Activated naive CD8-positive, alpha-beta T cell treated with anti-CD3 and anti-CD28 coated beads, Interleukin-2, amount 50 U/mL, for 24 hours (primary cell): ENCODE measurements at regions not wholly inside any gene's neighbourhood (a gene's known extent, or its start where the extent isn't known, plus 50 kb on each side); places are given as distances from the start of the nearest gene placed in this dataset.
A peak's percentile ranks its signal among the peaks of the same experiment; 100 is the strongest.

Source experiments
- ATAC-seq: fragments of 150-1000 bp; cut with Tn5 transposase; one replicate; pipeline ENCODE4 v1.10.0; 2021
- DNase-seq: peaks from one replicate; pipeline ENCODE4 v3.0.0; 2021
- H3K27ac Mint-ChIP-seq: one replicate; pipeline ENCODE4 v1.8.0; 2021; ENCODE audit warnings: mild to moderate bottlenecking, mixed read lengths
- H3K27me3 Mint-ChIP-seq: one replicate; pipeline ENCODE4 v1.8.0; 2021; ENCODE audit warnings: mixed read lengths
- H3K36me3 Mint-ChIP-seq: one replicate; pipeline ENCODE4 v1.8.0; 2021; ENCODE audit warnings: low read depth, mixed read lengths
- H3K4me1 Mint-ChIP-seq: one replicate; pipeline ENCODE4 v1.8.0; 2021; ENCODE audit warnings: mixed read lengths
- H3K4me3 Mint-ChIP-seq: one replicate; pipeline ENCODE4 v1.8.0; 2021; ENCODE audit warnings: mild to moderate bottlenecking, moderate library complexity, mixed read lengths
- H3K9me3 Mint-ChIP-seq: one replicate; pipeline ENCODE4 v1.8.0; 2021; ENCODE audit warnings: mixed read lengths

GRCh38 chr1:200333329-200333728, 76.5 kb downstream of the ZNF281 start:
- DNase-seq (no peak), ATAC-seq (no peak)
- peaks cover 25% of the 10 kb centered on the region for H3K4me1 Mint-ChIP-seq
- no peaks in the 10 kb centered on the region for H3K27me3 Mint-ChIP-seq
- no peak overlapping the region for H3K27ac Mint-ChIP-seq
- no peaks in the 10 kb centered on the region for H3K36me3 Mint-ChIP-seq
- no peaks in the 10 kb centered on the region for H3K9me3 Mint-ChIP-seq
- no peak overlapping the region for H3K4me3 Mint-ChIP-seq

- no peak overlapping the region for H3K4me3 Mint-ChIP-seq
- H3K27me3 Mint-ChIP-seq: no peaks in the 10 kb centered on the region
- no peaks in the 10 kb centered on the region for H3K36me3 Mint-ChIP-seq
- ATAC-seq: no peak
- H3K27ac Mint-ChIP-seq: no peak overlapping the region
- DNase-seq: no peak
- no peaks in the 10 kb centered on the region for H3K9me3 Mint-ChIP-seq
- H3K4me1 Mint-ChIP-seq: peaks cover 19% of the 10 kb centered on the region
Observed at GRCh38 chr1:200332716-200333115, 77.1 kb downstream of the ZNF281 start.

- Mint-ChIP-seq H3K36me3 (no peaks in the 10 kb centered on the region), H3K4me3 (no peak overlapping the region), H3K9me3 (no peaks in the 10 kb centered on the region), H3K27me3 (peaks cover 2% of the 10 kb centered on the region), H3K27ac (no peak overlapping the region), H3K4me1 (peaks cover 6% of the 10 kb centered on the region)
- ATAC-seq: no peak
- DNase-seq: no peak
Observed at GRCh38 chr1:200330741-200331428, 79.0 kb downstream of the ZNF281 start.

- H3K27ac Mint-ChIP-seq: no peak overlapping the region
- no peaks in the 10 kb centered on the region for H3K9me3 Mint-ChIP-seq
- H3K4me3 Mint-ChIP-seq: no peak overlapping the region
- DNase-seq: no peak
- no peak for ATAC-seq
- H3K36me3 Mint-ChIP-seq: no peaks in the 10 kb centered on the region
- peaks cover 2% of the 10 kb centered on the region for H3K27me3 Mint-ChIP-seq
- no peaks in the 10 kb centered on the region for H3K4me1 Mint-ChIP-seq
Observed at GRCh38 chr1:200329208-200329882, 80.5 kb downstream of the ZNF281 start.

- no peak overlapping the region for H3K27ac Mint-ChIP-seq
- H3K4me3 Mint-ChIP-seq: no peak overlapping the region
- H3K9me3 Mint-ChIP-seq: no peaks in the 10 kb centered on the region
- no peaks in the 10 kb centered on the region for H3K4me1 Mint-ChIP-seq
- DNase-seq (no peak), ATAC-seq (no peak)
- H3K27me3 Mint-ChIP-seq: peaks cover 2% of the 10 kb centered on the region
- no peaks in the 10 kb centered on the region for H3K36me3 Mint-ChIP-seq
Observed at GRCh38 chr1:200328379-200328778, 81.5 kb downstream of the ZNF281 start.

GRCh38 chr1:200323856-200324400, 85.9 kb downstream of the ZNF281 start:
- Mint-ChIP-seq H3K4me3 (no peak overlapping the region), H3K27me3 (peaks cover 2% of the 10 kb centered on the region), H3K9me3 (no peaks in the 10 kb centered on the region), H3K4me1 (no peaks in the 10 kb centered on the region), H3K27ac (no peak overlapping the region), H3K36me3 (no peaks in the 10 kb centered on the region)
- DNase-seq: no peak
- ATAC-seq: no peak

- Mint-ChIP-seq H3K4me3 (no peak overlapping the region), H3K9me3 (no peaks in the 10 kb centered on the region), H3K36me3 (no peaks in the 10 kb centered on the region), H3K27me3 (peaks cover 8% of the 10 kb centered on the region), H3K4me1 (no peaks in the 10 kb centered on the region), H3K27ac (no peak overlapping the region)
- DNase-seq (no peak), ATAC-seq (no peak)
Observed at GRCh38 chr1:200319148-200319547, 90.7 kb downstream of the ZNF281 start.

GRCh38 chr1:200317236-200317635, 92.6 kb downstream of the ZNF281 start:
- no peak for ATAC-seq
- Mint-ChIP-seq H3K36me3 (no peaks in the 10 kb centered on the region), H3K27ac (no peak overlapping the region), H3K4me3 (no peak overlapping the region), H3K4me1 (no peaks in the 10 kb centered on the region), H3K9me3 (no peaks in the 10 kb centered on the region), H3K27me3 (peaks cover 8% of the 10 kb centered on the region)
- DNase-seq: no peak

- Mint-ChIP-seq H3K9me3 (no peaks in the 10 kb centered on the region), H3K4me1 (no peaks in the 10 kb centered on the region), H3K4me3 (no peak overlapping the region), H3K27ac (no peak overlapping the region), H3K27me3 (peaks cover 8% of the 10 kb centered on the region), H3K36me3 (no peaks in the 10 kb centered on the region)
- DNase-seq: no peak
- no peak for ATAC-seq
Observed at GRCh38 chr1:200316148-200316803, 93.6 kb downstream of the ZNF281 start.

- Mint-ChIP-seq H3K27me3 (peaks cover 8% of the 10 kb centered on the region), H3K27ac (no peak overlapping the region), H3K9me3 (no peaks in the 10 kb centered on the region), H3K36me3 (no peaks in the 10 kb centered on the region), H3K4me3 (no peak overlapping the region), H3K4me1 (no peaks in the 10 kb centered on the region)
- DNase-seq: no peak
- no peak for ATAC-seq
Observed at GRCh38 chr1:200314085-200314750, 95.6 kb downstream of the ZNF281 start.

- Mint-ChIP-seq H3K27me3 (peaks cover 2% of the 10 kb centered on the region), H3K4me3 (no peak overlapping the region), H3K27ac (no peak overlapping the region), H3K4me1 (peaks cover 9% of the 10 kb centered on the region), H3K36me3 (no peaks in the 10 kb centered on the region), H3K9me3 (no peaks in the 10 kb centered on the region)
- no peak for DNase-seq
- no peak for ATAC-seq
Observed at GRCh38 chr1:200311256-200311655, 98.6 kb downstream of the ZNF281 start.

- H3K4me3 Mint-ChIP-seq: no peak overlapping the region
- H3K36me3 Mint-ChIP-seq: no peaks in the 10 kb centered on the region
- no peak overlapping the region for H3K27ac Mint-ChIP-seq
- no peak for DNase-seq
- H3K4me1 Mint-ChIP-seq: peaks cover 9% of the 10 kb centered on the region
- H3K27me3 Mint-ChIP-seq: no peaks in the 10 kb centered on the region
- no peaks in the 10 kb centered on the region for H3K9me3 Mint-ChIP-seq
- no peak for ATAC-seq
Observed at GRCh38 chr1:200310824-200311223, 99.0 kb downstream of the ZNF281 start.

GRCh38 chr1:200307755-200308066, 102.1 kb downstream of the ZNF281 start:
- H3K4me3 Mint-ChIP-seq: no peak overlapping the region
- no peaks in the 10 kb centered on the region for H3K9me3 Mint-ChIP-seq
- no peak for DNase-seq
- H3K36me3 Mint-ChIP-seq: no peaks in the 10 kb centered on the region
- H3K4me1 Mint-ChIP-seq: peaks cover 25% of the 10 kb centered on the region
- no peak overlapping the region for H3K27ac Mint-ChIP-seq
- ATAC-seq: no peak
- H3K27me3 Mint-ChIP-seq: peaks cover 3% of the 10 kb centered on the region

- peak; percentile 29 for ATAC-seq
- peak overlapping the region; percentile 50 for H3K4me3 Mint-ChIP-seq
- peaks cover 29% of the 10 kb centered on the region for H3K4me1 Mint-ChIP-seq
- peak; percentile 14 for DNase-seq
- peaks cover 3% of the 10 kb centered on the region for H3K27me3 Mint-ChIP-seq
- H3K27ac Mint-ChIP-seq: peak overlapping the region; percentile 40
- no peaks in the 10 kb centered on the region for H3K36me3 Mint-ChIP-seq
- H3K9me3 Mint-ChIP-seq: no peaks in the 10 kb centered on the region
Observed at GRCh38 chr1:200306944-200307754, 102.7 kb downstream of the ZNF281 start.
